ENCODE measurements at regions not wholly inside any gene's neighbourhood (a gene's known extent, or its start where the extent isn't known, plus 50 kb on each side); places are given as distances from the start of the nearest gene placed in this dataset.

- DNase-seq (ENCODE audit: low read depth): no peak
- TF ChIP-seq CTCF (IDR thresholded peaks at IDR 0.05; ENCODE audit: insufficient read depth, low read depth, low read length, missing control alignments): no peak
- H3K4me3 ChIP-seq (ENCODE audit: low read length): no peak overlapping the region
These were observed 119.5 kb upstream of the SNTG2 start for GRCh38 chr2:831225-831536.

GRCh38 chr2:830419-831224, 120.0 kb upstream of the SNTG2 start:
- H3K4me3 ChIP-seq (ENCODE audit: low read length): no peak overlapping the region
- no peak for DNase-seq (ENCODE audit: low read depth)
- no peak for TF ChIP-seq CTCF (IDR thresholded peaks at IDR 0.05; ENCODE audit: insufficient read depth, low read depth, low read length, missing control alignments)

GRCh38 chr2:829047-829446, 121.6 kb upstream of the SNTG2 start:
- DNase-seq (ENCODE audit: low read depth): no peak
- H3K4me3 ChIP-seq (ENCODE audit: low read length): no peak overlapping the region
- TF ChIP-seq CTCF (IDR thresholded peaks at IDR 0.05; ENCODE audit: insufficient read depth, low read depth, low read length, missing control alignments): no peak

- H3K4me3 ChIP-seq (ENCODE audit: low read length): no peak overlapping the region
- DNase-seq (ENCODE audit: low read depth): no peak
- no peak for TF ChIP-seq CTCF (IDR thresholded peaks at IDR 0.05; ENCODE audit: insufficient read depth, low read depth, low read length, missing control alignments)
These were observed 125.7 kb upstream of the SNTG2 start for GRCh38 chr2:824954-825353.

GRCh38 chr2:824524-824923, 126.1 kb upstream of the SNTG2 start:
- no peak overlapping the region for H3K4me3 ChIP-seq (ENCODE audit: low read length)
- DNase-seq (ENCODE audit: low read depth): no peak
- TF ChIP-seq CTCF (IDR thresholded peaks at IDR 0.05; ENCODE audit: insufficient read depth, low read depth, low read length, missing control alignments): no peak

GRCh38 chr2:821546-821945, 129.1 kb upstream of the SNTG2 start:
- no peak for TF ChIP-seq CTCF (IDR thresholded peaks at IDR 0.05; ENCODE audit: insufficient read depth, low read depth, low read length, missing control alignments)
- no peak overlapping the region for H3K4me3 ChIP-seq (ENCODE audit: low read length)
- no peak for DNase-seq (ENCODE audit: low read depth)

GRCh38 chr2:819601-820000, 131.0 kb upstream of the SNTG2 start:
- DNase-seq (ENCODE audit: low read depth): no peak
- no peak for TF ChIP-seq CTCF (IDR thresholded peaks at IDR 0.05; ENCODE audit: insufficient read depth, low read depth, low read length, missing control alignments)
- no peak overlapping the region for H3K4me3 ChIP-seq (ENCODE audit: low read length)

Measured in epithelial cell of esophagus (primary cell).